ENCODE measurements at regions not wholly inside any gene's neighbourhood (a gene's known extent, or its start where the extent isn't known, plus 50 kb on each side); places are given as distances from the start of the nearest gene placed in this dataset.
"Not testable (repeated sequence)": the region's sequence is repeated elsewhere in the genome, so short reads cannot be mapped to it uniquely, and the experiment has no call there.

- not testable (repeated sequence) for TF ChIP-seq CTCF, POLR2AphosphoS5, POLR2A (IDR thresholded peaks at IDR 0.05)
These were observed 268.8 kb downstream of the OR4F29 start for GRCh38 chr1:182631-183030.

All from transverse colon (tissue), 4 donors.